HEK293T (cell line): ENCODE measurements at regions not wholly inside any gene's neighbourhood (a gene's known extent, or its start where the extent isn't known, plus 50 kb on each side); places are given as distances from the start of the nearest gene placed in this dataset.

Source experiments
- ARNT ChIP-seq: fragments of 450-650 bp; IDR thresholded peaks from 2 replicates; pipeline ENCODE4 v1.6.1; 2017; ENCODE audit warnings: mild to moderate bottlenecking
- BHLHE40 ChIP-seq: fragments of 450-650 bp; IDR thresholded peaks from 2 replicates; pipeline ENCODE4 v1.6.1; 2016; ENCODE audit warnings: mild to moderate bottlenecking, moderate library complexity, borderline replicate concordance
- ELF4 ChIP-seq: fragments of 450-650 bp; IDR thresholded peaks from 2 replicates; pipeline ENCODE4 v1.6.1; 2017; ENCODE audit warnings: antibody characterized with exemption
- FOXA1 ChIP-seq: fragments of 450-650 bp; IDR thresholded peaks from 2 replicates; pipeline ENCODE4 v1.6.1; 2016; ENCODE audit warnings: mild to moderate bottlenecking
- NFRKB ChIP-seq: fragments of 450-650 bp; IDR thresholded peaks from 2 replicates; pipeline ENCODE4 v1.6.1; 2016; ENCODE audit warnings: mild to moderate bottlenecking, moderate library complexity
- PKNOX1 ChIP-seq: fragments of 450-650 bp; IDR thresholded peaks from 2 replicates; pipeline ENCODE4 v1.6.1; 2016
- SP1 ChIP-seq: fragments of 450-650 bp; IDR thresholded peaks from 2 replicates; pipeline ENCODE4 v1.6.1; 2017
- TARDBP ChIP-seq: fragments of 450-650 bp; IDR thresholded peaks from 2 replicates; pipeline ENCODE4 v1.6.1; 2016
- ZNF384 ChIP-seq: fragments of 450-650 bp; IDR thresholded peaks from 2 replicates; pipeline ENCODE4 v1.6.1; 2016

- TF ChIP-seq FOXA1, result no peak
- TF ChIP-seq ARNT, result no peak
- no peak for TF ChIP-seq TARDBP
- no peak for TF ChIP-seq ZNF384
- no peak for TF ChIP-seq ELF4
- no peak for TF ChIP-seq PKNOX1
- TF ChIP-seq NFRKB, result no peak
- TF ChIP-seq SP1, result no peak
- TF ChIP-seq BHLHE40, result no peak
Measured at GRCh38 chr9:89926691-89927220, 321.9 kb downstream of the GADD45G start.
